ENCODE measurements at regions not wholly inside any gene's neighbourhood (a gene's known extent, or its start where the extent isn't known, plus 50 kb on each side); places are given as distances from the start of the nearest gene placed in this dataset.

DNA sequence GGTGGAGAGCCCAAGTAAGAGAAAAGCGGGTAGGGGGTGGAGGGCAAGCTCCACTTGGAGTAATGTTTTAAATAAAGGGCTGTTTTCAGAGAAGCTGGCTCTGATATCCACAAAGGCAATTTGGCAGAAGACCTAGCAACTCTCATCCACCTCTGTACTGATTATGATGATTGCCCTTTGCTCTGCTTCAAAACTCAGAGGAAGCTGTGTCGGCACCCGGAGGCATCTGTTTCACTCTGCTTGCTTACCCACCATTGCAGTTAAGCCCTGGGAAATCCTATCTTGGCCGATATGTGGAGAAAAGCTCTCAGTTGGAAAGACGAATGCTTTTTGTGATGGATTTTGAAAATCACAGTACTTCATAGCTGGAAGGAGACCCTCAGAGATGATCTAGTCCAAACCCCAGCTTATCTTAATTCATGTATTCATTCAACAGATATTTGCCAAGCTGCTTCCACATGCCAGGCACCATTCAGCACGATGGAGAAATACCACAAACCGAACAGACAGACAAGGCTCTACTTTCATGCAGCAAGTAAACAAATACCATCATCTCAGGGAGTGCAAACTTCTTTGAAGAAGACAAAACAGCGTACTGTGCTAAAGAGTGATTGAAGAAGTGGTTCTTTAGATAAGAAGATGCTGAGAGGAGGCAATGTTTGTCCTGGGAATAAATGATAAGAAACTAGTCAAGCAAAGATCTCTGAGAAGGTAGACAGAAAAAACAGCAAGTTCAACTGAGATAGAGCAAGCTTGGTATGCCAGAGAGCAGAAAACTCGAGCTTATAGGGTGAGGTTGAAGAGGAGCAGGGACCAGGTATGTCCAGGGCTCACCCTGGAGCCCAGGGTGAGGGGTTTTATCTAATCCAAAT is 140.4 kb upstream of the SPDL1 start:
- DNase-seq: no peak

DNA sequence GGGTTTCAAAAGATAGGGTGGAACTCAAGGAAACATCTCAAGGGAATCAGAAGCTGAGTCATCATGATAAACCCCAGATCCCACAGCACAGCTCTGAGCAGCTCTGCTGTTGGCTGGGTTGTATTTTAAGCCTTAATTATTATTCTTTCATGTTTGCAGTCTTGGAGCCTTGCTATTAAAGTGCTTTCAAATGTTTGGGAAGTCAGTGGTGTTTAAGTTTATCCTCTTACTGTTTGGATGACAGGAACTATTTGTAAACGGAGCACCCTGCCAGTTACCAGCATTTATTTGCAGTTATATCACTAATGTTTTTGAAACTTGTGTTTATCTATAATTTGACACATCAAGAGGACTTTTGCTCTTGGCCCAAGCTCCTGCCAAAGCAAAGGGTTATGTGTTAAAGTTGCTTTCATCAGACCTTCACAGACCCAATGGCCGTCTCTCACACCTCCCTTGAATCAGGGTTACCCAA is 141.1 kb upstream of the SPDL1 start:
- Mint-ChIP-seq H3K36me3 (no peaks in the 10 kb centered on the region), H3K9me3 (no peaks in the 10 kb centered on the region), H3K4me1 (no peaks in the 10 kb centered on the region), H3K27ac (no peak overlapping the region), H3K4me3 (no peak overlapping the region), H3K27me3 (peaks cover 2 to 19% (median 10%) of the 10 kb centered on the region in 5 donors)
- POLR2A ChIA-PET: no interaction called here
- DNase-seq (no peak), ATAC-seq (no peak)

More for the DNA sequence above, 140.4 kb upstream of the SPDL1 start:
- ATAC-seq: no peak
- H3K27ac Mint-ChIP-seq: no peak overlapping the region
- no peaks in the 10 kb centered on the region for H3K9me3 Mint-ChIP-seq
- POLR2A ChIA-PET: no interaction called here
- H3K4me1 Mint-ChIP-seq: no peaks in the 10 kb centered on the region
- no peaks in the 10 kb centered on the region for H3K36me3 Mint-ChIP-seq
- peaks cover 2 to 12% (median 7%) of the 10 kb centered on the region in 5 donors for H3K27me3 Mint-ChIP-seq
- H3K4me3 Mint-ChIP-seq: no peak overlapping the region

DNA sequence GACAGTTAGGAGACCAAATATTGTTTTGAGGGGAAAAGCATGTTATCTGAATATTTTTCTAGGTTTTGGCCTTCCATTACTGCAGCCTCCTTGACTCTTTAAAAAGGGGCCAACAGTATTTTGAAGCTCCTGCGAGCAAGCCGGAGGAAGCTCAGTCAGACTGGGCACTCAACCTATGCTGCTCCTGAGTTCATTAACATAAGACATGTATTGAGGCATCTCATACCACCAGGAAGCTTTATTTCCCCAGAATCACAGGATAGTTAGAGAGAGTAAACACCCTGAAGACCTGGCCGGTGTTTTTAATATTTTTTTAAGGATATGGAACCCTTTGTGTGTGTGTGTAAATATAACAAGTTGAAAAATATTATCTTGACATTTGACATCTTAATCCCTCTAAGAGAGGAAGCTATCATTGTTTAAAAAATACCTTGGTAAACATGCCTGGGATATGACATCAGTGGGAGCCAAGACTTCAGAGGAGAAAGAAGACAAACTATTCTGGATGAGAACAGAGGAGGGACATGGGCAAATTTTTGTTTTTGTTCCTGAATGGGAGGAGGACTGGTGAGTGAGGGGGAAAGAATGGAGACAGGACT is 139.3 kb upstream of the SLIT3 start:
- H3K9me3 Mint-ChIP-seq: no peaks in the 10 kb centered on the region
- no peaks in the 10 kb centered on the region for H3K36me3 Mint-ChIP-seq
- no peak for ATAC-seq
- no peak overlapping the region for H3K4me3 Mint-ChIP-seq
- H3K27ac Mint-ChIP-seq: no peak overlapping the region
- H3K27me3 Mint-ChIP-seq: peaks cover 6 to 20% (median 13%) of the 10 kb centered on the region in 5 donors
- POLR2A ChIA-PET: no interaction called here
- no peaks in the 10 kb centered on the region for H3K4me1 Mint-ChIP-seq
- DNase-seq: no peak

DNA sequence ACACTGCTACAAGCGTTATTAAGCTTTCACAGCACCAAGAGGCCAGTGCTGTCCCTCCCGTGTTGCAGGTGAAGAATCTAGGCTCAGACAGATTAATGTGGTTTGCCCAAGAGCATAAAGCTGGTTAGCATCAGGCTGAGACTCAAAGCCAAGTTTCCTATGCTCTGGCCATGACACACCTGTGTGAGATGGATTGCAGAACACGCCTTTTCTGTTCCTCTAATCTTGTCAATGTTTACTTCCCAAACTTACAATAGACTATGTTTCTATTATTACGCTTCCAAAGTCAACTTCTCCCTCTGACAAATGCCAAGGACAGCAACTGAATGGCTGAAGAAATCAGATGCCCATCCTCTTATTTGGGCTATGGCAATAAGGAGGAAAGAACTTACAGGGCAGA is 138.4 kb upstream of the SLIT3 start:
- POLR2A ChIA-PET: no interaction called here
- Mint-ChIP-seq H3K9me3 (no peaks in the 10 kb centered on the region), H3K36me3 (no peaks in the 10 kb centered on the region), H3K27me3 (peaks cover 6 to 20% (median 13%) of the 10 kb centered on the region in 5 donors), H3K4me1 (no peaks in the 10 kb centered on the region), H3K4me3 (no peak overlapping the region), H3K27ac (no peak overlapping the region)
- no peak for ATAC-seq
- DNase-seq: no peak

DNA sequence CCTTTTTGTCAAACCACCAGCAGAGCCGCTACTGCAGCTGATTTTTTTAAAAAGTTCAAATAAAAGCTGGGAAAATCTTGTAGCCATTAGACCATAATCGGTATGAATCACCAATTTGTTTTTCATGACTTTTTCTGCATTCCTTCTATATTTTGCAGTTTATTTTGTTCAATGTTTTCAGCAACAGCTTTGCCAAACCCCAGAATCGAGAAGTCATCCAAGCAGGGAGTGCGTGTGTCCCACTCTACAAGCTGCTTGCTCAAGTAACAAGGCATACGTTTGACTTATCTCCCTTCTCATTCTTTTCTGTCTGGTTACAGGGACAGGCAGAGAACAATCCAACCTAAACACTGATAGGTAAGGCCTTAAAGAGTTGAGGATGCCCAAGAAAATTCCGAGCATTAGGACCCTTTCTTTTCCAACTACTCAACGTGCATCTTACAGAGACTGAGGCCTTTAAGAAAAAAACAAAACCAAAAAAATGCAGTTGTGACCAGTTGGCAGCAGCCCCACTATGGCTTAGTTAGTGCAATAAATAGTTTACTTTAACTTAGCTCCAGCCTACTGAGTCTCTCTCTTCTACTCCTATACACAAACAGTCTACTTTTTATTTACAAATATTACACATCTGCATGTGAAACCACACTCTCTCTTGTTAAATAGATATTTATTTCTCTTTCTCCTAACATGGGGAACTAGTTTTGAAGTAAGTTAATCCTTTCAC is 134.7 kb upstream of the SLIT3 start:
- Mint-ChIP-seq H3K4me1 (no peaks in the 10 kb centered on the region), H3K27me3 (peaks cover 6 to 20% (median 15%) of the 10 kb centered on the region in 5 donors), H3K27ac (no peak overlapping the region), H3K36me3 (no peaks in the 10 kb centered on the region), H3K4me3 (no peak overlapping the region), H3K9me3 (no peaks in the 10 kb centered on the region)
- POLR2A ChIA-PET: no interaction called here
- no peak for ATAC-seq
- no peak for DNase-seq

DNA sequence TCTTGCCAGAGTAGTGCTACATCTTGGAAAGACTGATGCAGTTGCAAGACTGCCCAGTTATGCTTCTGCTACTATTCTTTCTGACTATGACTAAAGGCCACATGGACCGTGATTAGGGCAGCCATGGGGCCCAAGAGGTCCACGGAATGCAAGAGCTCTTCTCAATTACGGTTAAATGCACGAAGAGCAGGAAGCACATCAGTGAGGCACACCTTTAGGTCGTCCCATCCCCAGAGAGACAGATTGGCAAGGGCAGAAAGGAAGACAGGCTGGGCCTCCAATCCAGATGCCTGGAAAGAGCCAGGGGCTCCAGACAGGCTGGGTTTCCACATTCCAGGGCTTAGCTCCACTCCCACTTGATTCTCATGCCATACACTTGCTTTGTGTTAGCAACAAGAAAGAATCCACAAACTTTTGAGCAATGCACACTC is 132.3 kb upstream of the SLIT3 start:
- H3K4me1 Mint-ChIP-seq: no peaks in the 10 kb centered on the region
- POLR2A ChIA-PET: no interaction called here

DNA sequence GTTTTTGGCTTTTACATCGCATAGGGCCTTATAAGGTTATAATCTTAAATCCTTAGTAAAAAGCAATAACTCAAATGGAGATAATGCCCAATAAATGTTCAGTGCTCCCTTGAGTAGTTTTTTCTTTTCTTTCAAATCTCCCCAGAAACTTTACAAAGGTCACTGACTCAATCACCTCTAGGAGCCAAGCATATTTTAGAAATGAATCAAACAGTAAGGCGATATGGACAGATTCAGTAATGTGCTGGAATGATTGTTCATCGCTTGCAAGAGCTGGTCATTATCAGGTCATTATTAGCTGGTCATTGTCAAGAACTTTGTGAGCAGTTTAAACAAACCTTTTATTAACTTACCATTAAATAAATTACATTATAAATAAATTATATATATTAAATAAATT is 130.4 kb upstream of the SLIT3 start:
- Mint-ChIP-seq H3K27ac (no peak overlapping the region), H3K27me3 (peaks cover 0 to 7% (median 1%) of the 10 kb centered on the region in 5 donors)
- no peak for DNase-seq

More for the DNA sequence above, 132.3 kb upstream of the SLIT3 start:
- H3K4me3 Mint-ChIP-seq: no peak overlapping the region
- DNase-seq (no peak), ATAC-seq (no peak)
- no peak overlapping the region for H3K27ac Mint-ChIP-seq
- H3K9me3 Mint-ChIP-seq: no peaks in the 10 kb centered on the region
- H3K36me3 Mint-ChIP-seq: no peaks in the 10 kb centered on the region
- peaks cover 4 to 13% (median 10%) of the 10 kb centered on the region in 5 donors for H3K27me3 Mint-ChIP-seq

DNA sequence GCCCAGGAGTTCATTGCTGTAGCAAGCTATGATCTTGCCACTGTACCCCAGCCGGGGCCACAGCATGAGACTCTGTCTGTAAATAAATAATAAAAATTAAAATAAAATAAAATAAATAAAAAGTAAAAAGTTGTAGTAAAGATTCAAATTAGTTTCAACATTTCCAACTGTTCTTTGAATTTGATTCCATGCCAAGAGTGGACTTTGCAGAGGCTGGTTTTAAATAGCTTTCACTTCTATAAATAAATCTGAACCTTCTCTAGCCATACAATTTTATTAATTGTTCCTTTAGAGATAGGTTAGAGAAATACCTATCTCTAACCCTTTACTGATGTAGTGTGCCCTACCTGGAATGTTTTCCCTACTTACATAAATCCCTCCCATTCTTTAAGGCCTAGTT is 129.7 kb upstream of the SLIT3 start:
- no peaks in the 10 kb centered on the region for H3K36me3 Mint-ChIP-seq
- H3K4me3 Mint-ChIP-seq: no peak overlapping the region
- DNase-seq: no peak
- no peaks in the 10 kb centered on the region for H3K9me3 Mint-ChIP-seq
- H3K27me3 Mint-ChIP-seq: peaks cover 0 to 7% (median 1%) of the 10 kb centered on the region in 5 donors
- H3K27ac Mint-ChIP-seq: no peak overlapping the region
- POLR2A ChIA-PET: no interaction called here
- ATAC-seq: no peak
- H3K4me1 Mint-ChIP-seq: no peaks in the 10 kb centered on the region

More for the DNA sequence above, 130.4 kb upstream of the SLIT3 start:
- H3K4me1 Mint-ChIP-seq: no peaks in the 10 kb centered on the region
- H3K36me3 Mint-ChIP-seq: no peaks in the 10 kb centered on the region
- POLR2A ChIA-PET: no interaction called here
- ATAC-seq: no peak
- H3K4me3 Mint-ChIP-seq: no peak overlapping the region
- no peaks in the 10 kb centered on the region for H3K9me3 Mint-ChIP-seq

DNA sequence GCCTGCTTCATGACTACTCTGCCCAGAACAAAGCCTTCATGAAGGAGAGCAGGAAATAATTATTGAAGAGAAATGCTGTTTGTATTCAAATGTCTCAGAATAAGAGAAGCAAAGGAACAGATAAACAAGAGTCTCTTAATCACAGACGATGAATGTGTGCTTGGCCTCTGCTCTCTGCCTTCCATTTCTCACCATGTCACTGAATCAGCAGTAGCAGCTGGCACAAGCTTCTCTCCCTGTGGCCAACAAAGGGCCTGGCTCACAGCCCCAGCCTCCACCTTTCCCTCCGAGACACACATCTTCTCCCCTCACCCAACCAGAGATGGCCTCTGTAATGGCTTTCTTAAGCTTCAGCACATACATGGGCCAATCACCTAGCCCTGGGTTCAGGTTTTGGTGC is 128.1 kb upstream of the SLIT3 start:
- Mint-ChIP-seq H3K27me3 (peaks cover 0 to 7% (median 0%) of the 10 kb centered on the region in 5 donors), H3K27ac (no peak overlapping the region), H3K9me3 (no peaks in the 10 kb centered on the region), H3K36me3 (no peaks in the 10 kb centered on the region), H3K4me3 (no peak overlapping the region), H3K4me1 (no peaks in the 10 kb centered on the region)
- POLR2A ChIA-PET: no interaction called here
- no peak for ATAC-seq
- no peak for DNase-seq

DNA sequence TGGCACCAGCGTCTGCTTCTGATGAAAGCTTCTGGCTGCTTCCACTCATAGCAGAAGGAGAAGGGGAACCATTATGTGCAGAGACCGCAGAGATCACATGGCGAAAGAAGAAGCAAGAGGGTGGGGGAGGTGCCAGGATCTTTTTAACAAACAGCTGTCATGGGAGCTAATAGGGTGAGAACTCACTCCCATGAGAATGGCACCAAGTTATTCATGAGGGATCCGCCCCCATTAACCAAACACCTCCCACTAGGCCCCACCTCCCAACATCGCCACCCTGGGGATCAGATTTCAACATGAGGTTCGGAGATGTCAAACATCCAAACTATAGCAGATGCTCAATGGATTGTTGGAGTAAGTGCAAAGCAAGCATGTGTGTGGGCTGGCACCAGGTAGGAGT is 125.8 kb upstream of the SLIT3 start:
- H3K4me1 Mint-ChIP-seq: no peaks in the 10 kb centered on the region
- H3K9me3 Mint-ChIP-seq: no peaks in the 10 kb centered on the region
- H3K36me3 Mint-ChIP-seq: no peaks in the 10 kb centered on the region
- no peak overlapping the region for H3K27ac Mint-ChIP-seq
- ATAC-seq: no peak
- POLR2A ChIA-PET: no interaction called here
- H3K27me3 Mint-ChIP-seq: peaks cover 0 to 2% (median 0%) of the 10 kb centered on the region in 5 donors
- H3K4me3 Mint-ChIP-seq: no peak overlapping the region
- no peak for DNase-seq

DNA sequence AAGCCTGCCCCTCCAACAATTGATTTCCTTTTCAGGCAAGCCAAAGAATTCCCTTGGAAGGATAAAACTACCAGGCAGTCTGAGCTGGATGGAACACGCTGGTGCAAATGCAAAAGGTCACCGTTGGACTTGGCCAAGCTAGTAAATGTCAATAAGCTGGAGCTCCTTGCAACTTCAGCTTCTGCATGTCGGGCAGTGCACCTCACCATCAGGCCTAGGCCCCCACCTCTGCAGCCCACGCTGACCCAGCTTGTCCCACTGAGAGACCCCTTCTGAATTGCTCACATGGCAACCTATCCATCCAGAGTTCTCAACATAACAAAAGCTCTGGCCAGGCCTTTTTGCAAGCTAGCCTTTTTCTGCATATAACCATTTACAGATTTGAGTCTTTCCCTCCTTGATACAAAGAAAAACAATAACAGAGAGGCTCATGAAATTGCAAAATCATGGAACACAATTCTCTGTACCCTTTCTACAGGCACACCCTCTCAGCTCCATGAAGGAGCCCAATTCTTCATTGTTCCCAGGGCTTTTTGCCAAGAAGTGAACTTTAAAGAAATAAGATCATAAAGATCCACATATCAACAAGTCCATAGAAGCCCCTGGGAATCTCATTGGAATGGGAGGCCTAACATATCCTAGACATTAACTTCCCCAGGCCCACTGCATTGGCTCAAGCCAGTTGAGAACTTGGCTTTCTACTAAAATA is 123.9 kb upstream of the SLIT3 start:
- no peak for DNase-seq

DNA sequence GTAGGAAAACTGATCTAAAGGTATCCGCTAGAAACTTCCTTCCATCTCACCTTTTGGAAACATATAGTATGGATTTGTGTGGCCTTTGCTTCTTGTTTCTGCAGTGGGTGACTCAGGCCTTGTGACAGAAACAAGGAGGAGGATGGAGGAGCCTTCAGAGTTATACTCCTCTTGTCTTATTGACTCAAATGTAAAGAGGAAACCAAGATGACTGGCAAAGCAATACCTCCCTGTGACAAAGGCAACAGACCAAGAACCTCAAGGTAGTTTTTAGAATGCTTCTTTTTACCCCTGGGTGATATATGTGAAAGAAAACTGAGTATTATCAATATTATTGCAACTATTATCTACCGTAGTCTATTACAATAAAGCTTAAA is 123.3 kb upstream of the SLIT3 start:
- ATAC-seq (no peak), DNase-seq (no peak)
- H3K9me3 Mint-ChIP-seq: no peaks in the 10 kb centered on the region
- POLR2A ChIA-PET: no interaction called here
- H3K4me1 Mint-ChIP-seq: no peaks in the 10 kb centered on the region
- no peaks in the 10 kb centered on the region for H3K36me3 Mint-ChIP-seq
- H3K27me3 Mint-ChIP-seq: peaks cover 0 to 10% (median 1%) of the 10 kb centered on the region in 5 donors
- H3K27ac Mint-ChIP-seq: no peak overlapping the region
- no peak overlapping the region for H3K4me3 Mint-ChIP-seq

More for the DNA sequence above, 123.9 kb upstream of the SLIT3 start:
- POLR2A ChIA-PET: no interaction called here
- Mint-ChIP-seq H3K9me3 (no peaks in the 10 kb centered on the region), H3K4me1 (no peaks in the 10 kb centered on the region), H3K27me3 (peaks cover 0 to 5% (median 1%) of the 10 kb centered on the region in 5 donors), H3K4me3 (no peak overlapping the region), H3K36me3 (no peaks in the 10 kb centered on the region), H3K27ac (no peak overlapping the region)
- ATAC-seq: no peak

Measured in naive thymus-derived CD8-positive, alpha-beta T cell (primary cell).